ENCODE measurements at regions not wholly inside any gene's neighbourhood (a gene's known extent, or its start where the extent isn't known, plus 50 kb on each side); places are given as distances from the start of the nearest gene placed in this dataset.

DNA sequence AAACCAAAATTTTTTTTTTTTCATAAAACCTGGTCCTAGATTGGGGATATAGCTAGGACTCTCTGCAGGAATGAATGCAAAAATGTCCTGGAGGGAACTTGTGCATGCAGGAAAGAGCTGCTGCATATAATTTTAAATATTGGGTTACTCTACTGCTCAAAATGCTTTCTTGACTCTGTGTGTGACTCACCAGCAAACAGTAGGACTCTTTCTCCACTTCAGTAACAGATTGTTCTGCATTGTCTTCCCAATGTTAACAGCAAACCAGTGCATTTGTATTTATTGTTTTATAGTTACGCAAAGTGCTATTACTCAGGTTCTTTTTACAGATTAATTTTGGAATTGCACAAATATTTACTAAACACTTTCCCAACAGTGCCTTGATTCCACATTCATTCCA is 163.7 kb upstream of the KL start:
- no peak for TF ChIP-seq ZC3H11A (IDR thresholded peaks at IDR 0.05)
- TF ChIP-seq POLR2AphosphoS2 (conservative IDR thresholded peaks at IDR 0.05; ENCODE audit: low read length) = no peak
- TF ChIP-seq NR3C1 (IDR thresholded peaks at IDR 0.05) = no peak
- no peak for TF ChIP-seq RARB (CRISPR knock-in tag; IDR thresholded peaks at IDR 0.05)
- TF ChIP-seq, protein P1, sequence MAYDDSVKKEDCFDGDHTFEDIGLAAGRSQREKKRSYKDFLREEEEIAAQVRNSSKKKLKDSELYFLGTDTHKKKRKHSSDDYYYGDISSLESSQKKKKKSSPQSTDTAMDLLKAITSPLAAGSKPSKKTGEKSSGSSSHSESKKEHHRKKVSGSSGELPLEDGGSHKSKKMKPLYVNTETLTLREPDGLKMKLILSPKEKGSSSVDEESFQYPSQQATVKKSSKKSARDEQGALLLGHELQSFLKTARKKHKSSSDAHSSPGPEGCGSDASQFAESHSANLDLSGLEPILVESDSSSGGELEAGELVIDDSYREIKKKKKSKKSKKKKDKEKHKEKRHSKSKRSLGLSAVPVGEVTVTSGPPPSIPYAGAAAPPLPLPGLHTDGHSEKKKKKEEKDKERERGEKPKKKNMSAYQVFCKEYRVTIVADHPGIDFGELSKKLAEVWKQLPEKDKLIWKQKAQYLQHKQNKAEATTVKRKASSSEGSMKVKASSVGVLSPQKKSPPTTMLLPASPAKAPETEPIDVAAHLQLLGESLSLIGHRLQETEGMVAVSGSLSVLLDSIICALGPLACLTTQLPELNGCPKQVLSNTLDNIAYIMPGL (CRISPR knock-in tag; IDR thresholded peaks at IDR 0.05; ENCODE audit: borderline replicate concordance) = no peak
- no peak for TF ChIP-seq KDM1A (IDR thresholded peaks at IDR 0.05; ENCODE audit: low read depth)
- TF ChIP-seq NFE2L2 (conservative IDR thresholded peaks at IDR 0.05; ENCODE audit: low read length) = no peak
- no peak for TF ChIP-seq TP53 (CRISPR knock-in tag; IDR thresholded peaks at IDR 0.05)
- TF ChIP-seq EHF (CRISPR knock-in tag; IDR thresholded peaks at IDR 0.05) = no peak
- TF ChIP-seq SREBF2 (IDR thresholded peaks at IDR 0.05) = no peak
- TF ChIP-seq BCL3 (IDR thresholded peaks at IDR 0.05) = no peak
- TF ChIP-seq, protein P2, sequence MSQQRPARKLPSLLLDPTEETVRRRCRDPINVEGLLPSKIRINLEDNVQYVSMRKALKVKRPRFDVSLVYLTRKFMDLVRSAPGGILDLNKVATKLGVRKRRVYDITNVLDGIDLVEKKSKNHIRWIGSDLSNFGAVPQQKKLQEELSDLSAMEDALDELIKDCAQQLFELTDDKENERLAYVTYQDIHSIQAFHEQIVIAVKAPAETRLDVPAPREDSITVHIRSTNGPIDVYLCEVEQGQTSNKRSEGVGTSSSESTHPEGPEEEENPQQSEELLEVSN (IDR thresholded peaks at IDR 0.05; ENCODE audit: borderline replicate concordance, low read depth) = no peak
- no peak for TF ChIP-seq ZFP36 (IDR thresholded peaks at IDR 0.05; ENCODE audit: borderline replicate concordance, partially characterized antibody)
- no peak for TF ChIP-seq REST (IDR thresholded peaks at IDR 0.05)
- TF ChIP-seq RAD21 (conservative IDR thresholded peaks at IDR 0.05 in 1 of 2, IDR thresholded peaks at IDR 0.05 in 1 of 2) = no peak
- no peak for TF ChIP-seq GATA3 (IDR thresholded peaks at IDR 0.05; ENCODE audit: borderline replicate concordance)
- no peak for TF ChIP-seq POLR2A (IDR thresholded peaks at IDR 0.05; ENCODE audit: low read length)
- H3K27ac ChIP-seq = no peak overlapping the region
- CTCF ChIA-PET = interaction anchor here (0.6 kb wide), 1 partner anchor 62 kb away, joined by 4 read pairs; no protein-coding TSS in a partner anchor
- 81% methylated on average over 1 of the region's 1 CpG for WGBS (ENCODE audit: missing lambda C conversion rate)
- DNase-seq (ENCODE audit: low read depth in 1 of 2, low spot score in 1 of 2) (no peak), FAIRE-seq (no peak), ATAC-seq (no peak)
- no peak overlapping the region for H3K4me2 ChIP-seq
- POLR2A ChIA-PET = no interaction called here
- no peaks in the 10 kb centered on the region for H3K9me3 ChIP-seq
- H3K4me1 ChIP-seq = no peaks in the 10 kb centered on the region
- H3K4me3 ChIP-seq = no peak overlapping the region

DNA sequence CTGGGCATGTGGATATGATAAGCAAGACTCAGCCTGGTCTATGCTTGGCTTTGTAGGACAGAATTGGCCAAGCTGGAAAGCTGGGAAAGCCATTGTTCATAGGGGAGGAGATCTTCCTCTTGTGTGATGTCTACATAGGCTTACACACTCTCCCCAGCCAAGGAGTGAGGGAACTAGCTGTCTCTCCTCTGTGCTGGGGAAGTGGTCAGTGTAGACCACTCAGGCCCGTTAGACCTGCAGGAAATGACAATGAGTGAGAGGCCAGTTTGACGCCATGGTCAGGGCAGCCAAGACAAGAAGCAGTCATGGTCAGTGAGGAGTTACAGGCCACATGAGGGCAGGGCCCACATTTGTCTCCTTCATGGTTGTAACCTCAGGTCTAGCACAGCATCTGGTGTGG is 159.1 kb upstream of the KL start:
- FAIRE-seq (no peak), DNase-seq (ENCODE audit: low read depth in 1 of 2, low spot score in 1 of 2) (no peak), ATAC-seq (no peak)
- Histone ChIP-seq H3K4me1 (no peaks in the 10 kb centered on the region), H3K9me3 (peaks cover 10% of the 10 kb centered on the region; the same call in 2 of the 3 replicates), H3K4me2 (no peak overlapping the region), H3K27ac (no peak overlapping the region), H3K4me3 (no peak overlapping the region)
- TF ChIP-seq GATA3 (IDR thresholded peaks at IDR 0.05; ENCODE audit: borderline replicate concordance) = no peak
- TF ChIP-seq HOXB5 (CRISPR knock-in tag; IDR thresholded peaks at IDR 0.05) = no peak
- no peak for TF ChIP-seq NPAS2 (CRISPR knock-in tag; IDR thresholded peaks at IDR 0.05; ENCODE audit: borderline replicate concordance)
- no peak for TF ChIP-seq POLR2A (IDR thresholded peaks at IDR 0.05; ENCODE audit: low read length)
- no peak for TF ChIP-seq EP300 (IDR thresholded peaks at IDR 0.05)
- no peak for TF ChIP-seq RARB (CRISPR knock-in tag; IDR thresholded peaks at IDR 0.05)
- TF ChIP-seq MAZ (IDR thresholded peaks at IDR 0.05; ENCODE audit: borderline replicate concordance, low read depth, low read length) = no peak
- no peak for TF ChIP-seq USF2 (IDR thresholded peaks at IDR 0.05)
- TF ChIP-seq HOXB13 (CRISPR knock-in tag; IDR thresholded peaks at IDR 0.05; ENCODE audit: low read depth) = no peak
- no peak for TF ChIP-seq ESRRA (IDR thresholded peaks at IDR 0.05; ENCODE audit: borderline replicate concordance, low read length)
- no peak for TF ChIP-seq PHF8 (IDR thresholded peaks at IDR 0.05; ENCODE audit: borderline replicate concordance, low read depth)
- TF ChIP-seq PBX3 (IDR thresholded peaks at IDR 0.05) = no peak
- no peak for TF ChIP-seq POLR2AphosphoS2 (conservative IDR thresholded peaks at IDR 0.05; ENCODE audit: low read length)
- no peak for TF ChIP-seq EHF (CRISPR knock-in tag; IDR thresholded peaks at IDR 0.05)
- TF ChIP-seq HOXA7 (CRISPR knock-in tag; IDR thresholded peaks at IDR 0.05) = no peak
- POLR2A ChIA-PET = no interaction called here
- 50% methylated on average over 2 of the region's 2 CpGs for WGBS (ENCODE audit: missing lambda C conversion rate)
- CTCF ChIA-PET = no interaction called here
